ENCODE measurements at regions not wholly inside any gene's neighbourhood (a gene's known extent, or its start where the extent isn't known, plus 50 kb on each side); places are given as distances from the start of the nearest gene placed in this dataset.

GRCh38 chr2:12432985-12433625 is 283.6 kb upstream of the TRIB2 start:
- H3K36me3 Mint-ChIP-seq, result no peaks in the 10 kb centered on the region
- DNase-seq, result no peak
- intact Hi-C loops (cut with micrococcal nuclease), result loop anchor here (2.0 to 5.0 kb wide), 2 partner anchors 124 to 284 kb away; partner anchors contain the start of gene TRIB2
- H3K4me1 Mint-ChIP-seq (ENCODE audit: low read depth), result peaks cover 32% of the 10 kb centered on the region
- no peaks in the 10 kb centered on the region for H3K9me3 Mint-ChIP-seq
- H3K4me3 Mint-ChIP-seq, result no peak overlapping the region
- no peak overlapping the region for H3K27ac Mint-ChIP-seq
- H3K27me3 Mint-ChIP-seq, result no peaks in the 10 kb centered on the region
- ChIA-PET CTCF (interaction anchor here (0.8 to 1.0 kb wide), 3 partner anchors 283 to 499 kb away, joined by 3 to 6 read pairs (median 4); partner anchors contain the start of gene TRIB2), POLR2A (no interaction called here)

DNA sequence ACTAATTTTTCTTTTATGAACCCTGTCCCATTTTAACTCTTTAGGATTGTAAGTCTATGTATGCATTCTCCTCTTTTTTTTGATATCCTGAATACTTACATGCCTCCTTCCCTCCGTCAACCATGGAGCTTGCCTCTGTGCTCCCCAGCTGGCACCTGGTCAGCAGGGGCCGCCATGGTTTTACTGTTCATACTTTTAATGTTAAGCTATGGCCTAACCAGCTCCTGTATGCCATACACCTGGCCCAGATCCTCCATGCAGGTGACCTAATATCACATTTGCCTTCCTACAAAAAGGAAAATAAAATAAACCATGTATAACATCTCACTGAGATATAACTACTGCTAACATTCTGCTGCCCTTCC is 283.1 kb upstream of the TRIB2 start:
- CTCF ChIA-PET, result interaction anchor here (0.8 to 1.0 kb wide), 3 partner anchors 282 to 498 kb away, joined by 3 to 6 read pairs (median 4); partner anchors contain the start of gene TRIB2
- no peak overlapping the region for H3K27ac Mint-ChIP-seq
- POLR2A ChIA-PET, result no interaction called here
- H3K9me3 Mint-ChIP-seq, result no peaks in the 10 kb centered on the region
- intact Hi-C loops (cut with micrococcal nuclease), result loop anchor here (2.0 to 5.0 kb wide), 2 partner anchors 124 to 283 kb away; partner anchors contain the start of gene TRIB2
- peak; percentile 28 for DNase-seq
- no peaks in the 10 kb centered on the region for H3K36me3 Mint-ChIP-seq
- H3K27me3 Mint-ChIP-seq, result no peaks in the 10 kb centered on the region
- no peak overlapping the region for H3K4me3 Mint-ChIP-seq
- peaks cover 32% of the 10 kb centered on the region for H3K4me1 Mint-ChIP-seq (ENCODE audit: low read depth)

DNA sequence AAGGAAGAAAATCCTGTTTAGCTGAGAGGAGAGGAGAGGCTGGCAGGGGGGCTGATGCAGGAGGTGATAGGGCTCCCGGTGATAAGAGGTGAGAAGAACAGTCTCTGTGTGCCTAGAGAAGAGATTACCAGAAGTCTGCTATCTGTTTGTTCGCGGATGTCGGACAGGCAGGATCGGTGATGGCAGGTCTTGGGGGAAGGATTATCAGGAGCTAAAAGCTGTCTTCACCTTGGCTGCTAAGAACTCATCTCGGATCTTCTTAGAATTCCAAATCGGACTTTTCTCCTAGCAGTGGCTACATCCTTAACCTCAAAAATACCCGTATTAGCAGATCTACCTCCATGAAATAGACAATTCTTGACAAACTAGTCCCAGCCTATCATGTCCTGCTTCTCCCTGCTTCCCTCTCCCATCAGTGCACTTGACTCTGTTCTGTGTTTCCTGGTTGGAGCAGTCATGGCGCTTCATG is 282.1 kb upstream of the TRIB2 start:
- intact Hi-C loops (cut with micrococcal nuclease), result loop anchor here (5.0 kb wide), 1 partner anchor 123 kb away; no protein-coding TSS in a partner anchor
- no peak overlapping the region for H3K27ac Mint-ChIP-seq
- no peaks in the 10 kb centered on the region for H3K27me3 Mint-ChIP-seq
- ChIA-PET CTCF (no interaction called here), POLR2A (no interaction called here)
- H3K4me3 Mint-ChIP-seq, result no peak overlapping the region
- no peaks in the 10 kb centered on the region for H3K9me3 Mint-ChIP-seq
- H3K36me3 Mint-ChIP-seq, result no peaks in the 10 kb centered on the region
- DNase-seq, result no peak
- H3K4me1 Mint-ChIP-seq (ENCODE audit: low read depth), result peaks cover 32% of the 10 kb centered on the region

- CTCF ChIA-PET, result no interaction called here
- no peaks in the 10 kb centered on the region for H3K9me3 Mint-ChIP-seq
- no peaks in the 10 kb centered on the region for H3K36me3 Mint-ChIP-seq
- H3K27ac Mint-ChIP-seq, result no peak overlapping the region
- POLR2A ChIA-PET, result no interaction called here
- H3K27me3 Mint-ChIP-seq, result no peaks in the 10 kb centered on the region
- intact Hi-C loops (cut with micrococcal nuclease), result no loop called here
- peaks cover 25% of the 10 kb centered on the region for H3K4me1 Mint-ChIP-seq (ENCODE audit: low read depth)
- no peak overlapping the region for H3K4me3 Mint-ChIP-seq
- no peak for DNase-seq
Measured at GRCh38 chr2:12435430-12436222, 281.1 kb upstream of the TRIB2 start.

DNA sequence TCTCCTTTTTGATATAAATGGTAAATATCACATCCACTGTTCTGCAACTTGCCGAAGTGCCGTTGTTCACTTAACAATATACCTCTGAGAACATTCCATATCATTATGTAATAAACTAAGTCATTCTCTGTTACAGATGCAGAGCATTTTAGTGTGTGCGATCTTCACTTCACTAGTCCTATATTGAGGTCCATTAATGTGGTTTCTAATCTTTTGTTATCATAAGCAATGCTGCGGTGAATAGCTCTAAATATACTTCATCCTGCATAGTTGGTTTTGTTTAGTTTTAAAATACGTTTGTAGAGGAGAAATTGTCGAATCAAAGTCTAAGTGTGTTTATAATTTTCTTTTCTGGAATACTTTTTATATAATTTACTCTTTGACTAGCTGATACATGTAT is 280.3 kb upstream of the TRIB2 start:
- ChIA-PET CTCF (no interaction called here), POLR2A (interaction anchor here (1.1 kb wide), 1 partner anchor 11 kb away, joined by 4 read pairs; no protein-coding TSS in a partner anchor)
- intact Hi-C loops (cut with micrococcal nuclease), result no loop called here
- H3K4me3 Mint-ChIP-seq, result no peak overlapping the region
- no peaks in the 10 kb centered on the region for H3K36me3 Mint-ChIP-seq
- H3K9me3 Mint-ChIP-seq, result no peaks in the 10 kb centered on the region
- no peaks in the 10 kb centered on the region for H3K27me3 Mint-ChIP-seq
- no peak overlapping the region for H3K27ac Mint-ChIP-seq
- H3K4me1 Mint-ChIP-seq (ENCODE audit: low read depth), result peaks cover 26% of the 10 kb centered on the region
- DNase-seq, result no peak

DNA sequence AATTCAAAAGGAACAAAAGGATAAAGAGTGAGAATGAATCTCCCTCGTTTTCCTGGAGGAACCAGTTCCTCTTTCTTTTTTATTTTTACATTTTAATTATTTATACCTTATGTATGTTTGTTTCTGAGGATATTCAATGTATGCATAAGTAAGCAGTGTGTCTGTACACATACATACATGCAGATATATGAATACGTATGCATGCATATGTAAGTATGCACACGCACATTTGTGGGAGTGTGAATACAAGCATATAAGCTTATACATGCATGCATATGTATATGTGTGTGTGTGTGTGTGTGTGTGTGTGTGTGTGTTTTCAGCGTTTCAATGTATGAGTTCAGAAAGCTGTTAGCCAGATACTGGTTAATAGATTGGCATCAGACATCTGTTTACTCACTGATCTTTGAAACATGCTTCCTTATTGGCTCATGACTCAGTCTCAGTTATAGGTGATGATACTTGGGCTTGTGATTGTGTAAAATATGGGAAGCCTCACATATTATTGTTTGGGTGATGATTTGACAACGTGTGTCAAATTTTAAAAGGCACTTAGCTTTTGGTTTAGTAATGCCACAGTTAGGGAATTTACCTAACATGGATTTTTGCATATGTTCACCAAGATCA is 279.7 kb upstream of the TRIB2 start:
- peaks cover 31% of the 10 kb centered on the region for H3K4me1 Mint-ChIP-seq (ENCODE audit: low read depth)
- no peaks in the 10 kb centered on the region for H3K36me3 Mint-ChIP-seq
- ChIA-PET CTCF (interaction anchor here (1.6 kb wide), 1 partner anchor 279 kb away, joined by 6 read pairs; the partner anchor contains the start of gene TRIB2), POLR2A (interaction anchor here (1.1 kb wide), 1 partner anchor 12 kb away, joined by 4 read pairs; no protein-coding TSS in a partner anchor)
- no peak overlapping the region for H3K4me3 Mint-ChIP-seq
- no peak for DNase-seq
- H3K27me3 Mint-ChIP-seq, result no peaks in the 10 kb centered on the region
- intact Hi-C loops (cut with micrococcal nuclease), result no loop called here
- H3K9me3 Mint-ChIP-seq, result no peaks in the 10 kb centered on the region
- no peak overlapping the region for H3K27ac Mint-ChIP-seq

GRCh38 chr2:12440731-12441130 is 276.0 kb upstream of the TRIB2 start:
- POLR2A ChIA-PET, result no interaction called here

GRCh38 chr2:12441750-12442475 is 274.8 kb upstream of the TRIB2 start:
- CTCF ChIA-PET, result interaction anchor here (0.9 kb wide), 1 partner anchor 10 kb away, joined by 3 read pairs; no protein-coding TSS in a partner anchor
- Mint-ChIP-seq H3K27ac (no peak overlapping the region), H3K4me1 (ENCODE audit: low read depth) (peaks cover 30% of the 10 kb centered on the region), H3K9me3 (no peaks in the 10 kb centered on the region), H3K27me3 (no peaks in the 10 kb centered on the region), H3K4me3 (no peak overlapping the region), H3K36me3 (no peaks in the 10 kb centered on the region)
- DNase-seq, result no peak
- intact Hi-C loops (cut with micrococcal nuclease), result loop anchor here (1.0 kb wide), 1 partner anchor 14 kb away; no protein-coding TSS in a partner anchor
- POLR2A ChIA-PET, result interaction anchor here (0.8 to 0.9 kb wide), 2 partner anchors 62 to 275 kb away, joined by 3 to 10 read pairs; partner anchors contain the start of gene TRIB2

More at GRCh38 chr2:12440731-12441130, 276.0 kb upstream of the TRIB2 start:
- H3K4me1 Mint-ChIP-seq (ENCODE audit: low read depth), result peaks cover 39% of the 10 kb centered on the region
- CTCF ChIA-PET, result no interaction called here
- H3K4me3 Mint-ChIP-seq, result no peak overlapping the region
- no peak for DNase-seq
- no peaks in the 10 kb centered on the region for H3K36me3 Mint-ChIP-seq
- intact Hi-C loops (cut with micrococcal nuclease), result no loop called here
- no peaks in the 10 kb centered on the region for H3K27me3 Mint-ChIP-seq
- H3K27ac Mint-ChIP-seq, result no peak overlapping the region
- no peaks in the 10 kb centered on the region for H3K9me3 Mint-ChIP-seq

DNA sequence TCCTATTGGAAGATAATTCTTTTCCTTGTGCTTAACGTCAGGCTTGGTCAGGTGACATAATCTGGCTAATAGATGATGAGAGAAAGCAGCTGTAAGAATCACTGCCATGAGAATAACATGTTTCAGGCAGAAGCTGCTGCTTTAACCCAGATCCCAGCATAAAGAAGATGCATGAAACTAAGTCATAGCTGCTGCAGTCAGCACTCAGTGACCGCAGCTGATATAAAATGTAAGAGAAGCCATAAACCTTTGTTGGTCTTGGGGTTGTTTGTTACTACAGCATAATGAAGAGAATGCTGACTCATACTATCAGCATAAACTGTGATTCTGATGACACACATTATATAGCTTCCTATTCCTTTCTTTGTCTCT is 274.3 kb upstream of the TRIB2 start:
- Mint-ChIP-seq H3K27ac (no peak overlapping the region), H3K4me1 (ENCODE audit: low read depth) (peaks cover 25% of the 10 kb centered on the region), H3K36me3 (no peaks in the 10 kb centered on the region), H3K4me3 (no peak overlapping the region), H3K9me3 (no peaks in the 10 kb centered on the region), H3K27me3 (no peaks in the 10 kb centered on the region)
- DNase-seq, result peak; percentile 28
- intact Hi-C loops (cut with micrococcal nuclease), result loop anchor here (1.0 kb wide), 1 partner anchor 14 kb away; no protein-coding TSS in a partner anchor
- ChIA-PET POLR2A (interaction anchor here (0.8 to 0.9 kb wide), 2 partner anchors 62 to 274 kb away, joined by 3 to 10 read pairs; partner anchors contain the start of gene TRIB2), CTCF (interaction anchor here (0.9 kb wide), 1 partner anchor 10 kb away, joined by 3 read pairs; no protein-coding TSS in a partner anchor)

DNA sequence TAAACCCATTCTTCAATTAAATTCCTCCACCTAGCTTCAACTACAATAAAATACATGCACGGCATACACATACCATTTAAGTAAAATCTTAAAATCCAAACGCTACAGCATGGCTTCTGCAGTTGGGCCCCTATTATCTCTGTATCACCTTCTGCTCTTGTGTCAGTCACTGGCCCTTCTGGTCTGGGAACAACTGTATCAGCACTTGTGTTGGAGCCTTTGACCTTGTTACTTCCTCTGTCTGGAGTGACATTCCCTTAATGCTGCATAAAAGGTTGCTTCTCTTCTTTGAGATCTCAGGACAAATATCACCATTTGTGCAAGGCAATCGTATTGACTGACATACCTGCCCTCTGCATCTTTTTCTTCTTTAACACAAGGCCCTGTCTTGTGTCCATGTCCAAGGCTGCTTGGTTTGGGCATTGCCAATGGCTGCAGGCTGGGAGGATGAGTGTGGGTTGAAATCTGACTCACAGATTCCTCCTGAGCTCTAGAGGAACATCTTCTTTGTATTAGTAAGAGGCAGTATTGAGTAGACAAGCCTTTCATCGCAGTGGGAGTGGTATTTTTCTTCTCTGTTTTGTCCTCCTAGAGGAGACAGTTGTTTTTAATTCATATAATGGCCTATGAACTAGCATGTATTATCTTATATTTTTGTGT is 267.8 kb upstream of the TRIB2 start:
- peak; percentile 48 for DNase-seq
- POLR2A ChIA-PET, result no interaction called here
- CTCF ChIA-PET, result no interaction called here

DNA sequence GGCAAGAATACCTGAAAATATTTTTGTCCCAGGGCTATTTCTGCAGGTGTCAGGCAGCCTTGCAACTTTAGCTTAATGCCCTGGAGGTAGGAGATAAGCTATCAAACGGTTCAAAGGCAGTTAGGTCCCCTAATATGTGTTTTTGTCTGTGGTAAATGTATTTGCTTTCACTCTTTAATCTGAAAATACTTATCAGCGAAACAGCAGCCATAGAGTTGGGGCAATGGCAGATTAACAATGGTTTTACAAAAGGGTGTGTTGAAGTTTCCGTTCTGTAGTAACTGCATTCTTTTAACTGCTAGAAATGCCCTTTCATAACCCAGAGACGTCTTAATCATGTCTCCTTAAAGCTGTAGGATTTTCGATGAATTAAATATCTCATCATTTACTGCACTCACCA is 265.0 kb upstream of the TRIB2 start:
- no peaks in the 10 kb centered on the region for H3K9me3 Mint-ChIP-seq
- peak overlapping the region; percentile 47 for H3K27ac Mint-ChIP-seq
- ChIA-PET CTCF (interaction anchor here (1.1 to 2.4 kb wide), 4 partner anchors 9 to 265 kb away, joined by 3 to 12 read pairs (median 4); partner anchors contain the start of gene TRIB2), POLR2A (interaction anchor here (0.7 to 0.9 kb wide), 2 partner anchors 21 to 182 kb away, joined by 3 to 4 read pairs; no protein-coding TSS in a partner anchor)
- no peaks in the 10 kb centered on the region for H3K27me3 Mint-ChIP-seq
- no peak for DNase-seq
- peaks cover 40% of the 10 kb centered on the region for H3K4me1 Mint-ChIP-seq (ENCODE audit: low read depth)
- intact Hi-C loops (cut with micrococcal nuclease), result no loop called here
- H3K36me3 Mint-ChIP-seq, result no peaks in the 10 kb centered on the region
- peak overlapping the region; percentile 58 for H3K4me3 Mint-ChIP-seq

More for the DNA sequence above, 267.8 kb upstream of the TRIB2 start:
- intact Hi-C loops (cut with micrococcal nuclease), result no loop called here
- H3K4me3 Mint-ChIP-seq, result no peak overlapping the region
- no peaks in the 10 kb centered on the region for H3K27me3 Mint-ChIP-seq
- no peak overlapping the region for H3K27ac Mint-ChIP-seq
- H3K36me3 Mint-ChIP-seq, result no peaks in the 10 kb centered on the region
- no peaks in the 10 kb centered on the region for H3K9me3 Mint-ChIP-seq
- peaks cover 33% of the 10 kb centered on the region for H3K4me1 Mint-ChIP-seq (ENCODE audit: low read depth)

Data from activated CD4-positive, alpha-beta memory T cell treated with anti-CD3 and anti-CD28 coated beads for 36 hours (primary cell).